Spleen (tissue), 11 donors: ENCODE measurements at regions not wholly inside any gene's neighbourhood (a gene's known extent, or its start where the extent isn't known, plus 50 kb on each side); places are given as distances from the start of the nearest gene placed in this dataset.

Experiments used
- DNase-seq: peaks from one replicate; pipeline ENCODE4 v3.0.0-alpha.2; 2020
- H3K27ac ChIP-seq, 8 donors: fragments of 200-600 bp; sonication (generic) in 7 of 8; 1 replicate in 4 of 8; 2 replicates in 4 of 8; pipeline versions ENCODE4 v1.5.0 to v1.8.0; 2016 to 2021; ENCODE audit warnings: inconsistent platforms in 4 of 8, mild to moderate bottlenecking in 4 of 8, moderate library complexity in 1 of 8
- H3K27me3 ChIP-seq, 7 donors: fragments of 200-600 bp; sonication (generic) in 6 of 7; replicated peaks in 1 of 7; 1 replicate in 4 of 7; 2 replicates in 3 of 7; pipeline versions ENCODE4 v1.5.0 to v1.8.0; 2016 to 2021; ENCODE audit warnings: inconsistent platforms in 3 of 7, mild to moderate bottlenecking in 1 of 7
- H3K36me3 ChIP-seq, 6 donors: fragments of 200-600 bp; sonication (generic) in 5 of 6; 1 replicate in 4 of 6; 2 replicates in 2 of 6; pipeline versions ENCODE4 v1.5.0 to v1.8.0; 2016 to 2021; ENCODE audit warnings: inconsistent platforms in 2 of 6
- H3K4me1 ChIP-seq, 6 donors: fragments of 200-600 bp; sonication (generic) in 5 of 6; 1 replicate in 3 of 6; 2 replicates in 3 of 6; pipeline versions ENCODE4 v1.5.0 to v1.8.0; 2016 to 2021; ENCODE audit warnings: inconsistent platforms in 3 of 6
- H3K4me3 ChIP-seq, 8 donors: fragments of 200-600 bp; sonication (generic) in 7 of 8; 1 replicate in 4 of 8; 2 replicates in 4 of 8; pipeline versions ENCODE4 v1.5.0 to v1.8.0; 2016 to 2021; ENCODE audit warnings: inconsistent platforms in 4 of 8, mild to moderate bottlenecking in 4 of 8, moderate library complexity in 2 of 8
- H3K9me3 ChIP-seq, 8 donors: fragments of 200-600 bp; sonication (generic) in 7 of 8; 1 replicate in 4 of 8; 2 replicates in 4 of 8; pipeline versions ENCODE4 v1.5.0 to v1.8.0; 2016 to 2021; ENCODE audit warnings: inconsistent platforms in 4 of 8
- CTCF ChIP-seq, 11 experiments: fragments of 200-600 bp in 7 of 11; fragments of 450-650 bp in 4 of 11; sonication (generic) in 4 of 11; IDR thresholded peaks in 8 of 11; conservative IDR thresholded peaks in 3 of 11; 1 replicate in 7 of 11; 2 replicates in 4 of 11; pipeline versions ENCODE4 v1.4.0 to v1.8.0; 2016 to 2021; ENCODE audit warnings: antibody characterized with exemption in 11 of 11, inconsistent platforms in 4 of 11, mild to moderate bottlenecking in 1 of 11
- POLR2A ChIP-seq, 3 donors: fragments of 450-650 bp; IDR thresholded peaks; one replicate each; pipeline ENCODE4 v1.5.1; 2017; ENCODE audit warnings: antibody characterized with exemption in 3 of 3, mild to moderate bottlenecking in 1 of 3
- POLR2AphosphoS5 ChIP-seq, 3 donors: sonication (generic); formaldehyde crosslinking; IDR thresholded peaks; one replicate each; pipeline ENCODE4 v1.5.1; 2017; ENCODE audit warnings: antibody characterized with exemption in 3 of 3
- WGBS, 5 donors: extraction: QIAGEN DNeasy Blood & Tissue Kit in 3 of 5; methylation state at CpG; one replicate each; pipeline versions ENCODE4 v1.1.5 to v1.1.7; 2013 to 2018; 5-methylcytosine and 5-hydroxymethylcytosine counted together
- intact Hi-C: fragments of 100-400 bp; cut with DNase I; formaldehyde crosslinking; loops from one replicate; pipeline ENCODE4 v1.15.0; 2023; ENCODE audit warnings: low total_unique reads
- donor health status: healthy with polysubstance abuse.
- donor health status: DM: no; HTN: no; CAD: no; lungs with moderate emphysema.
- donor health status: DM: no; HTN: no; CAD: no.
- donor health status: Bipolar disorder and iron deficiency.
- donor health status: healthy.
- donor health status: DM: no; HTN: no; CAD: no.
- donor health status: DM: yes; HTN: yes; CAD: no.

GRCh38 chrX:139286342-139286741 is 244.2 kb upstream of the F9 start:
- H3K4me3 ChIP-seq: no peak overlapping the region
- TF ChIP-seq CTCF (IDR thresholded peaks at IDR 0.05 in 8 of 11, conservative IDR thresholded peaks at IDR 0.05 in 3 of 11) (no peak), POLR2A (IDR thresholded peaks at IDR 0.05) (no peak), POLR2AphosphoS5 (IDR thresholded peaks at IDR 0.05) (no peak)
- H3K27ac ChIP-seq: no peak overlapping the region
- peaks cover 0 to 15% (median 5%) of the 10 kb centered on the region in 8 donors for H3K9me3 ChIP-seq
- H3K27me3 ChIP-seq: no peaks in the 10 kb centered on the region
- WGBS, 5 donors: 83 to 97% (median 89%) methylated on average over 2 of the region's 2 CpGs
- no peaks in the 10 kb centered on the region for H3K4me1 ChIP-seq
- intact Hi-C loops: no loop called here
- no peaks in the 10 kb centered on the region for H3K36me3 ChIP-seq
- no peak for DNase-seq

- no peak overlapping the region for H3K27ac ChIP-seq
- no peaks in the 10 kb centered on the region for H3K36me3 ChIP-seq
- WGBS, 5 donors: 70 to 86% (median 78%) methylated on average over 3 of the region's 3 CpGs
- no peak for DNase-seq
- H3K4me3 ChIP-seq: no peak overlapping the region
- H3K27me3 ChIP-seq: peaks cover 0 to 4% (median 0%) of the 10 kb centered on the region in 7 donors
- intact Hi-C loops: no loop called here
- H3K9me3 ChIP-seq: no peaks in the 10 kb centered on the region
- H3K4me1 ChIP-seq: no peaks in the 10 kb centered on the region
- TF ChIP-seq CTCF (IDR thresholded peaks at IDR 0.05 in 8 of 11, conservative IDR thresholded peaks at IDR 0.05 in 3 of 11) (no peak), POLR2AphosphoS5 (IDR thresholded peaks at IDR 0.05) (no peak)
Observed at GRCh38 chrX:139267851-139268250, 262.7 kb upstream of the F9 start.

GRCh38 chrX:139246295-139246694 is 284.2 kb upstream of the F9 start:
- 53 to 82% (median 75%) methylated on average over 3 of the region's 3 CpGs for whole genome bisulfite sequencing, 5 donors
- TF ChIP-seq CTCF (IDR thresholded peaks at IDR 0.05 in 8 of 11, conservative IDR thresholded peaks at IDR 0.05 in 3 of 11) (no peak), POLR2AphosphoS5 (IDR thresholded peaks at IDR 0.05) (no peak), POLR2A (IDR thresholded peaks at IDR 0.05) (no peak)
- no peak overlapping the region for H3K27ac ChIP-seq
- no peak for DNase-seq
- no peak overlapping the region for H3K4me3 ChIP-seq
- H3K9me3 ChIP-seq: peaks cover 0 to 17% (median under 1%) of the 10 kb centered on the region in 8 donors
- no peaks in the 10 kb centered on the region for H3K27me3 ChIP-seq
- no peaks in the 10 kb centered on the region for H3K4me1 ChIP-seq
- no peaks in the 10 kb centered on the region for H3K36me3 ChIP-seq
- intact Hi-C loops: no loop called here

DNA sequence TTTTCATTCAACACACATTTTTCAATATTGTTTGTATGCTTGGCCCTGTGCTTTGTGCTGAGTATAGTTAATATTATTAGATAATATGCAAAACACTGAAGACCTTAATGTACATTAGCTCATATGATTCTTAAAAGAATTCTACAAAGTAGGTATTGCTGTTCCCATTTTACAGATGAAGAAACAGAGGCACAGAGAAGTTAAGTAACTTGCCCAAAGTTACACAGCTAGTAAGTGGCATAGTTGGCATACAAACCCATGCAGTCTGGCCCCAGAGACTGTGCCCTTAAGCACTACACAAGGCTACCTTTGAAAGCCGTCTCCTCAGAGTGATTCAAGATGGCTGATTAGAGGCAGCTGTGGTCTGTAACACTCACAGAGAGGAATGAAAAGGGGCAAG is 293.4 kb upstream of the F9 start:
- Histone ChIP-seq H3K27ac (no peak overlapping the region), H3K27me3 (no peaks in the 10 kb centered on the region), H3K9me3 (no peaks in the 10 kb centered on the region), H3K4me3 (no peak overlapping the region), H3K36me3 (no peaks in the 10 kb centered on the region), H3K4me1 (no peaks in the 10 kb centered on the region)
- 79 to 94% (median 88%) methylated on average over 1 of the region's 1 CpG for WGBS, 5 donors
- TF ChIP-seq POLR2AphosphoS5 (IDR thresholded peaks at IDR 0.05): no peak
- TF ChIP-seq POLR2A (IDR thresholded peaks at IDR 0.05): no peak
- no peak for TF ChIP-seq CTCF (IDR thresholded peaks at IDR 0.05 in 8 of 11, conservative IDR thresholded peaks at IDR 0.05 in 3 of 11)
- DNase-seq: no peak
- intact Hi-C loops: no loop called here
